Cerebellar nuclear complex (tissue), 1 donor: ENCODE measurements at regions not wholly inside any gene's neighbourhood (a gene's known extent, or its start where the extent isn't known, plus 50 kb on each side); places are given as distances from the start of the nearest gene placed in this dataset.
"Not testable (repeated sequence)": the region's sequence is repeated elsewhere in the genome, so short reads cannot be mapped to it uniquely, and the experiment has no call there.

Source experiments
- DNase-seq, 2 experiments: peaks; one replicate each; lab custom pipeline; 2025; lab: John Stamatoyannopoulos, UW

DNA sequence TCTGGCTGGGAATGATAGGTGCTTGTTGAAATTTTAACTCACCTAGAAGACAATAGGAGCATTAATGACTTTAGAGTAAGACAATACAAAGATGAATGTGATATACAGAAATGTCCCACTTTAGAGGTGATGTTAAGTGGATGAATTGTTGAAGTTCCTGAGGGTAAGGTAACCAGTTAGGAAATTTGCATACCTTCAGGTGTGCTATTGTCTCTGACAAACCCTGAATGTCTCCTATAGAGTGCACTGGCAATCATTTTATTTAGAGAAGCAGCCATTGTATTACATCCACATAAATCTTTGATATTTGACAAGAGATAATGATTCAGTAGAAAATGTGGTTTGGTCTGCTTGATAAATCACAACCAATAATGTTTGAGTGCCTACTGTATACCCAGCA, 228.5 kb downstream of the RNF144A start:
- DNase-seq: no peak

DNA sequence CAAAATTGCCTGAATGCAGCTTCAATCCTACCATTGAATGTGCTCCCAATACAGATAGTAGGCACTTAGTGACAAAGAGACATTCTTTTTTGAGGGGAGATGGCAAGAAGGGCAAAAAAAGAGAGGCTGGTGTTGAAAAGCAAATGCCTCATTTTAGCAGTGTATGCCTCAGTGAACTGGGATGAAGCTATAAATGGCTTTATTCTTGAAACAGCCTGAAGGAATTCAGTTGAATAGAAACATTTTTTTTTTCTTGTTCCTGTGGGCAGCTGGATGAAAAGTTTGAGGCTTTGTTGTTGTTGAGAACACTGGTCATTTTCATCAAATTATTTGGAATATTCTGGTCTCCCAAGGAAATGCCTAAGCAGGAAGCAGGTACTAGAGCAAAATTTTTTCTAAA, 228.9 kb downstream of the RNF144A start:
- DNase-seq: no peak

DNA sequence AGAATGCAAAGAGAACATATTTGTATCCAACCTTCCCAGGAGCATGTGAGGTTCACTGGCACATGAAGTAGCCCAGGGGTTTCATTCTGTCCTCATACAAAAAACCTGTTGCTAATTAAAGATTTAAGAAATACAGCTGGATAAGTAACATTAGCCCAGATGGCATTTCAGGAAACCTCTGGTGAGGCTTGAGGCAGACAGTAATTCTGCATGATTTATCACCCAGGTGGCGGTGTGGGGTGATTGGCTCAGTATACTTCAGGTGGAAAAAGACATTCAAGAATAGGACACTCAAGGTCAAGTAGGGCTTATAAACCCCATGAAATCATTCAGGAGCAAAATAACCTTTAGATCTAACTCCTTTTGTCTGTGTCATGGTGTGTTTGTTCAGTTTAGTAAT, 237.4 kb downstream of the RNF144A start:
- DNase-seq: no peak

DNA sequence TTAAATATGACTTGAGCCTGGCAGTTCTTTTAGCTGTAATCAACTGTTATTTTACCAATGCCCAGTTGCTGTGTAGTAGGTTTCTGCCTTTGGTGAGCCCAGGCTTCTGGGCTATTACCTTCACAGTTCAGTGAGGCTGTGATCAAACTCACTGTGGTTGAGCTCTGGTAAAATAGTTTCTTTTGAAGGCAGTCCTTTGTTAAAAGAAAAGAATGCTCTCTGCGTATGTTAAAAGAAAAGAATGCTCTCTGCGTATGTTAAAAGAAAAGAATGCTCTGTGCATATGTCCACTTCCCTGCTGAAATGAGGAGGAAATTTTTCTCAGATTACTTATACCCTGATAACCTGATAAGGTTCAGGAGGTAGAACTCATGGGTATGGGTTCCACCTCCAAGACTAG, 244.3 kb downstream of the RNF144A start:
- no peak for DNase-seq

DNA sequence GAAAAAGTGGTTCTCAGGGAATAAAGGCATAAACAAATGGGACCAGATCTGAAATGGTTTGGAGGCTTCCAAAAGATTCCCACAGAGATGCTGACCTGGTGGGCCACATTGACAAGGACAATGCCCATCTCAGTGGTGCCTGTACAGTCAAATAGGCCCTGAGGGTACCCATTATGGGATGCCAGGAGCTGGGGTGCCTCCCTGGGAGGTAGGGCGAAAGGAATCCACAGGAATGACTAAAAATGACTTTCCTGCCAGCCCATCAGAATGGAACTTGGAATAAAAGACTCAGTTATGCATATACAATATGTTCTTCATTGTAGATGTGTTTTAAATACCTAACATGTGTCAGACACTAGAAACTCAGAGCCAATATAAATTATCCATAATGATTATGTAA, 248.5 kb downstream of the RNF144A start:
- DNase-seq: no peak

DNA sequence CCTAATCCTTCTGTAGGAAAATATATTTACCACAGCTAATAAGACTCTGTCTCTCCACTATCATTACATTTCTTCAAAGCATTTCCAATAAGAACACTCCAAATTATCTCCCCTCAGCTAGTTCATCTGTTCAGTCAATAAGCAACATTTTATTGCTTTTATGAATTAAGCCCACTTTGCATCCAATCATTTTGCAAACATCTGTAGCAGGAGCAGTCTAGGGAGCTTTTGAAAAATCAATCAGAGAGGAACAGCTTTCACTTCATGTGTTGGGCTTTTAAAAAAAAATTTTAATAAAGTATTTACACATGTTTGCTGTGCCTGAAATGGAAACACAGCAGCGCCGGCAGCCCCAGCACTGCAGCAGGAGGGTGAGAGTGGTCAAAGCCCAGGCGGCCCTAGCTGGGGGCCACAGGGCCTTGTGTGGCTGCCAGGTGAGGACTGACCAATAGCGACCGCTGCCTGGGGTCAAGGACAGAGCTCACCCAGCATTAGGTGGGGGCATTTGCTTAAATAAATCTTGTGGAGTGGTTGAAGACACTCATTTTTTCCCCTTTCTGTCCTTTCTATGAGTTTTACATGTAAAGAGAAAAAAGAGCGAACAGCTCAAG, 250.7 kb downstream of the RNF144A start:
- DNase-seq: no peak

DNA sequence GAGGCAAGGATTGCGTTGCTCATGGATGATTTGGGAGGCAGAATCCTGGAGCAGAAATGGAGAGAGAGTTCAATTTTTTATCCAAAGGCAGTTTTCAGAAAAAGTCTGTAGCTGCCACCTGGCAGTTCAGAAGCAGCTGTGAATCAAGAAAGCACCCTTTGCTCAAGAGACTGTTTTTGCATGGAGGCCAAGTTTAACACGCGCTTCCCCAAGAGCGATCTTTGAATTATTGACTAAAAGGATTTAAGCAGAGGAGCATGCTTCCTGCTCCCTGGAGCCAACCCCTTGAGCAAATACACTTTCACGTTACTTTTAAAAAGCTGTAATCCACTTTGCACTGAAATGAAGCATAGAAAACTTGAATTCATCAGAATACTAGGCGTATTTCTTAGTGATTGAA, 252.4 kb downstream of the RNF144A start:
- DNase-seq: no peak

DNA sequence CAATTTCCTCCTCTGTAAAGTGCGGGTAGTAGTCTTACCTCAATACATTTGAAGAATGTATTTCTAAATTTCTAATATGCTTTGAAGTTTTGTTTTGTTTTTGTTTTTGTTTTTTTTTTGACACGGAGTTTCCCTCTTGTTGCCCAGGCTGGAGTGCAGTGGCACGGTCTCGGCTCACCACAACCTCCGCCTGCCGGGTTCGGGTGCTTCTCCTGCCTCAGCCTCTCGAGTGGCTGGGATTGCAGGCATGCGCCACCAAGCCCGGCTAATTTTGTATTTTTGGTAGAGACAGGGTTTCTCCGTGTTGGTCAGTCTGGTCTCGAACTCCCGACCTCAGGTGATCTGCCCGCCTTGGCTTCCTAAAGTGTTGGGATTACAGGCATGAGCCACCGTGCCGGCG, 261.8 kb downstream of the RNF144A start:
- not testable (repeated sequence) for DNase-seq

DNA sequence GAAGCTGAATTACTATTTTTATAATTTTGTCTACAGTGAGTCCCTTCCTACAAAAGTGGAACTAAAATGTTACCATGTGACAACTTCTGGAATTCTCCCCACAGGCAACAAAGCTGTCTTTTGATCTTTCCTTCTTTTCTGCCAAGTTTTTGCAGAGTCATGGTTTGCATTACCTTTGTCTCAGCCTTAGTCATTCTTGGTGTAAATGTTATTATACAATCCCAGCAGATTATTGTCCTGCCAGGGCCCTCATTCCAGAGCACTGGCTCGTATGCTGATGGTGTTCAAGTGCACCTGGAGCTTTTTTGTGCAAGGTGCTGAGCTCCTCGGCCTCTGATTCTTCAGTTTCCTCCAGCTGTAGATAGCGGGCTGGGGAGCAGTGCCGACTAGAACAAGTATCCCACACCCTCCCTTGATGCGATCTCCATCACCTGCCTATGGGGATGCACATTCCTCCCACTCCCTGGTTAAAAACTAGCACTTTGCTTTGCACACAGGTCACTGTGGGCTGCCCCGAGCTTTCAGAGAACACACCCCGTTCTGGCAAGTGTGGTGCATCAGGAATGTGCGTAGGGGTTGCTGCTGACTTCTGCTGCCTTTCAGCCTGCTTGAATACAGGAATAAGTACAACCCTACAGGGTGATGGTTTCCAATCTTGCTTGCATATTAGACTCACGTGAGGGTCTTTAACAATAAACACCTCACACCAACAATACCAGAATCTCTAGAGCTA, 263.6 kb downstream of the RNF144A start:
- no peak for DNase-seq

DNA sequence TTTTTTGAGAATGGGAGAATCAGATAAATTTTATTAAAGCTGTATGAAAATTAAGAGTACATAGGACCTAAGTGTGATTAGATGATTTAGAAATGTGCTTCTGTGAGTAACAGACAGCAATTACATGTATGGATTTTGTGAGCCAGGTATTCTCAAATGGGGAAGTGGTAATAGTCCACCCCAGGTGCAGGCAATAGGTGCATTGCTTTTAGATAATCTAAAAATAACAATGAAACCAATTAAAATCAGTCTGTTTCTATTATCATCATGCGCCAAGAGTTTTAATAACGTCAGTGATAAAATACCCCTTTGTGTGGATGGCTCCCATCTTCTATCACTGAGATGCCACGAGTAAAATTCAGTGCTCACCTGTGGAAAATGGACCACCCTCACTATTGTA, 265.3 kb downstream of the RNF144A start:
- DNase-seq: no peak

DNA sequence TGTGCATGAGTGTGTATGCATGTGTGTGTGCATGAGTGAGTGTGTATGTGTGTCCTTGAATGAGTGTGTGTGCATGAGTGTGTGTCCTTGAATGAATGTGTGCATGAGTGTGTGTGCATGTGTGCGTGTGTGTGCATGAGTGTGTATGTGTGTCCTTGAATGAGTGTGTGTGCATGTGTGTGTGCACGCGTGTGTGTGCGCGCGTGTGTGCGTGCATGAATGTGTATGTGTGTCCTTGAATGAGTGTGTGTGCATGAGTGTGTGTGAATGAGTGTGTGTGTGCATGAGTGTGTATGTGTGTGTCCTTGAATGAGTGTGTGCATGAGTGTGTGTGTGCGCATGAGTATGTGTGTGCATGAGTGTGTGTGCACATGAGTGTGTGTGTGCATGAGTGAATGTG, 271.9 kb downstream of the RNF144A start:
- DNase-seq: no peak

DNA sequence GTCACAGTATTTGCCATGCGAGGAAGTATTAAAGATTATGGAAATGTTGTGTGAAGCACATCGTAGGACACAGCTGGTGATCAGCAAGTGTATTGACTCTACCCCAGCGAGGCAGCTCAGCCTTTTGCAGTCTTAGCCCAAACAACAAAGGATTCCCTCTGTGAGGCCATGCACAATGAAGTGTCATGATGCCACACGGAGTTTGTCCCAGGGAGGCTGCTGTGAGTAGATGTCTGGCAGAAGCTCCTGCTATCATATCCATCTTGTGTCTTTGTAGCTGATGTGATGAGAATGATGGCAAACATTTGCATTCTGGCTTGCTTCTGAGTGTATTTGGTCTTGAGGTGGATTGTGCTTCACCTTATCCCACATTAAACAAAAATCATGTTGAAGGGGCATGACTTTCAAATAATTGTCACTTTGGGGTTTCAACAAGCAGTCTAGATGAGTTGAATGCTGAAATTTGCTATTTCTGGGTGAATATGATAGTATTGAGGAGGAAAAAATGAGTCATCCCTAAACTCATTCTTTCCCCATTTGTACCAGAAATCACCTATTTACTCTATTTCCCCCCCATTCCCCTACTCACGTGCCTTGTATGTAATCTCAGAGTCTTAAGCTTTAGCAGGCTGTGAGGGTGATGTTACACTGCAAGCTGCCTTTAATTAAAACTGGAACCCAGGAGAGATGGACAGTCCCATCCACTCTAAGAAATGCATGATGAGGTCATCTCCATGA, 273.5 kb downstream of the RNF144A start:
- DNase-seq: no peak

DNA sequence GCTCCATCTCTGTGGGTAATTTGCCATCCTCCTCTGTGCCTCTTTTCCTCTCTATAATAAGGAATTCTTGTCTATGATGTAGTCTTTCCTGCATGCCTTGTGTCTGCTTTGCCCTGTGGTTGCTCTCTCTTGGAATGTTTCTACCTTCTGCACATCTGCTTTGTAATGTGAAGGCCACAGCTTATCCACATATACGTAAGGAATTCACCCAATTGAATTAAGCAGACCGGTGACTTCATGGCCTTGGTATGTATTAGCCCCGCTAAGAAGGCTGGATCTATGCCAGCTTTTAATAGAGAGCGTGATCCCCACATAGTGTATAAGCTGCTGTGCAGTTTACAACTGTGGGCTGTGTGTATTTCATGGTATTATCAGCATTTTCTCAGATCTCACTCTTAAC, 274.7 kb downstream of the RNF144A start:
- no peak for DNase-seq

DNA sequence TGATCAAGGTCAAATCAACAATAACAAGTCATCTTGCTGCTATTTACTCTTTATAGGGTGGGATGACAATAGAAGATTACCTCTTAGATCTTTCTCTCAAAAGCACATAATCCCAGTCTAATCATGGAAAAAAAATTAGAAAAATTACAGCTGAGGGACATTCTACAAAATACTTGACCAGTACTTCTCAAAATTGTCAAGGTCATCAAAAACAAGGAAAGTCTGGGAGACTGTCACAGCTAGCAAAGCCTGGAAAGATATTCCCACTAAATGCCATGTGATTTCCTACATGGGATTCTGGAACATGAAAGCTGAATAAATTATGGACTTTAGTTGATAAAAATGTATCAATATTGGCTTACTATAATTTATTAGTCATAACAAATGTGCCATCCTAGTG, 276.2 kb downstream of the RNF144A start:
- DNase-seq: no peak

DNA sequence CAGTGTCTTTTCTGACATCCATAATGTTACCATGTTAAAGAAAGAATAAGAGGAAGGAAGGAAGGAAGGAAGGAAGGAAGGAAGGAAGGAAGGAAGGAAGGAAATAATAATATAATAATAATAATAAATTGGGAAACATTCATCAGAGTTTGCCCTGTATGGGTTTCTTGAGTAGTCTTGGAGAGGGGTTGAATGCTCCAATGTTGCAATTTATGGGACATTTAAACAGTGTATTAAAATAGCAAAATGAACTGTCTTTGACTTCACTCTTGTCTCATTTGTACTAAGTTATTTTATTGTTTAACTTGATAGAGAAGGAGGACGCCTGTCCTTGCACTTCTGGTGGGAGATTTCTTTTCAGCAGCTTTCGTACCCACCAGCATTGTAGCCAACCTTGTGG, 277.7 kb downstream of the RNF144A start:
- no peak for DNase-seq

DNA sequence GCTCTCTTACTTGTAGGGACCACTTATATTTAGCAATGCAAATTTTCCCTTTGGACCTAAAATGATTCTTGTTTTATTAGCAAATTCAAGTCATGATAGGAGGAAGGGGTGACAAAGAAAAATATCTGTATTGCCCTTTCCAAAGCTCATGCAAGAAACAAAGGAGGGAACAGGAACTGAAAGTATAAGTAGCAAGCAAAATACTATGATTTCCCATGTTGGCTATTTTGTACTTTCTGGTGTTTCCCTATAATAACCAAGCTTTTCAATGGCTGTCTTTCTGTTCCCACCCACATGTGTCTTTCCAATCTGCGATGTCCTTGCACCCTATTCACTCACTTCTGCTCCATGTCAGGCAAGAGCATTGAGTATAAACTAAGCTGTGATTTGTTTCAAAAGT, 279.7 kb downstream of the RNF144A start:
- no peak for DNase-seq

DNA sequence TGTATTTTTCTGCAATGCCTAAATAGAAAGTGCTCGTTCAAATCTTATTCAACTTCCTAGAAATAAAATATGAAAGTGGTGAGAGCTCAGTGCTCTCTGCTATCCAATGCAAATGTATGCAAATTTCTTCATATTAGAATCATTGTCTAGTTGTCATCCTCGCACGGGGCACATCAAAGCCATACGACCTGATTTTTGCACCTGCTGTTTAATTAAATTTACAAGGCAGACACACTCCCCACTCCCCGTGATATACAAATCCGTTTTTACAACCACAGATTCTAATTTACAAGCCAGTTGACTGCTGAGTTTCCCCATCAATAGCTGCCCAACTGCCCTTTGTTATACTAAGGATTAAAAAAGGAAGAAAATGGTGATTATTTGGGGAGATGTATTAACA, 284.6 kb downstream of the RNF144A start:
- DNase-seq: no peak

DNA sequence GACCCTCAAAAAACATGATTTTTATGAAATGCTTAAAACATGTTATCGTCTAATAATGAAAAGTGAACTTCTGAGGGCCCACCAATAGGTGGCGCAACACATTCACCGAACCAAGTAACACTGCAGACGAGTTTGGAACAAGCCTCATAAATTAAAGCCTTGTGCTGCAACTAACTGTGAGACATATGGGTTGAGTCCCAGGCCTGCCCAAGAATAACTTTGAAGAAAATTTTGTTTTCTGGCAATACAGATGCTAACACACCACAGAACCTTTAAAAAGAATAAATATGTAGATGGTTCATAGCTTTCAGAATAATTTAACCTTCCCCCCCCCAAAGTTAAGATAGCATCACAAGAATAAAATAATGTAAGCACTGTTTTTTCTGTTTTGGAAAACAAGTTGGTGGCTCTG, 285.9 kb downstream of the RNF144A start:
- DNase-seq: peak; percentile 19 to 48

DNA sequence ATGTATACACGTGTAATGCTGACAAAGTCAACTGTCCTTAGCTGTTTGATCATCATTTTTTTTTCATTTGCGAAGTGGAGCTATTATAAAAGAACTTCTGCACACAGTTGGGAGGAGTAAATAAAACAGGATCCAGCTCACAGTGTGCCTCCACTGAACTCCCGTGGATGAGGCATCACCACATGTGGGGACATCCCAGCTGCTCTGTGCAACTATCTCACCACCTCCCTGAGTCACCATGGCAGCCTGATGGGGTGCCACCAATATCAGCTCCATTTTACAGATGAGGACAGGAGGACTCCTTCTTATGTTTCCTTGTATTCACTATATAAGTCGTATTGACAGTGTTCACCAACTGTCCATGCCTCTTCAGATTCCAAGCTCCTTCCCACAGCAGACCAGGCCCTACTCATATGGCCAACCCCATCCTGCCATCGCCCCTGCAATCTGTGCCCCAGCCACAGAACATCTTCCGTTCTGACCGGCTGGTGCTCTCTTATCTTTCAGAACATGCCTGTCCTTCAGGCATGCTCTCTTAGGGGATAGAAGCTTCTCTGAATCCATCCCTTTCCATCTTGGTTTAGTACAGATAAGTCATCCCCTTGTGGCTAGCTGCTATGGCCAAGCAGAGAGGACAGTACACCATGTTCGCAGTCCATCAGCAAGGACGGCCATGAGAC, 288.1 kb downstream of the RNF144A start:
- no peak for DNase-seq

DNA sequence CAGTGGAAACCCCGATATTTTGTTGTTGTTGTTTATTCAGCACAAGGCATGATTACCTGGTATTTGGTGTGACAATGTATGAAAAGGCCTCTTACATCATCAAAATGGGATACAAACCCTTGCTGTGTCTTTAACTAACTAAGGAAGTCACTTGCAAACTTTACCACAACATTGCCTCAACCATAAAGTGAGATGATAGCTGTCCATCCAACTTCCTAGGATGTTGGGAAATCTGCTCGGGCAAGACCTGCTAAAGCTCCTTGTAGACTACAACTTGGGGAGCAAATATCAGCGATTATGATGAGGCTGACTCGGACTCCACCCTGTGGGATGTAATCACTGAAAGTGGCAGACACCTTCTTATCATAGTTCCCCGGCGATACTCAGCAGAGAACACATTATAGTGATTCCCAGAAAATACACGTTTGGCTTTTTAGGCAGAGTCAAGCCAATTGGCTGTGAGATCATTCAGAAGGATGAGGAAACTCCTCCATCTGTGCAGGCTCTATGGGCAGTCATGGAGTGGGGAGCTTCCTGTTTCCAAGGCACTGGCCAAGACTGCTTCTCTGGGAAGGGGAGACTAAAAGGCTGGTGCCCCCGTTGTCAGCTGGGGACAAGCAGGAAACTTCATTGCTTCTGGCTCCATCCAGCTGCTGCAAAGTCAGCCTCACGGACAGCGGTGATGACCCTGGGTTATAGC, 289.0 kb downstream of the RNF144A start:
- DNase-seq: no peak

DNA sequence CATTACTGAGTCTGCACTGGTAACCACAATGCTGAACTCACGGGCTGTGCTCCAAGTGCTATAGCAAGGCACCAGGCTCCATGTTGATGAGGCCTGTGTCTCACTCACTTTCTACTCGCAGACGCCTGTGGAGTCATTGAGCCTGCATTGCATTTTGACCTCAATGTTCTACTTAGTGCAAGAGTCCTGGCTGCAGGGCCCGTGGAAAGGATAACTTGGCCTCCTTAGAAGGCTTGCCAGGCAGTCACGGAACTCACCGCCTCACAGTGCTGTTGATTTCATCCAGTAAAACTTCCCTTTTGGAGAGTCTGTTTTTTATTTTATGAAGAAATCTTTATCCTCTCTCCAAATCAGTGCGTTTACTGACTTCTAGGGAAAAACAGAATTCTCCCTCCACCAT, 290.4 kb downstream of the RNF144A start:
- DNase-seq: no peak
